Renal pelvis (tissue), 1 donor: ENCODE measurements at regions not wholly inside any gene's neighbourhood (a gene's known extent, or its start where the extent isn't known, plus 50 kb on each side); places are given as distances from the start of the nearest gene placed in this dataset.

Source experiments
- DNase-seq: peaks from one replicate; pipeline ENCODE4 v3.0.0-alpha.2; 2013

DNA sequence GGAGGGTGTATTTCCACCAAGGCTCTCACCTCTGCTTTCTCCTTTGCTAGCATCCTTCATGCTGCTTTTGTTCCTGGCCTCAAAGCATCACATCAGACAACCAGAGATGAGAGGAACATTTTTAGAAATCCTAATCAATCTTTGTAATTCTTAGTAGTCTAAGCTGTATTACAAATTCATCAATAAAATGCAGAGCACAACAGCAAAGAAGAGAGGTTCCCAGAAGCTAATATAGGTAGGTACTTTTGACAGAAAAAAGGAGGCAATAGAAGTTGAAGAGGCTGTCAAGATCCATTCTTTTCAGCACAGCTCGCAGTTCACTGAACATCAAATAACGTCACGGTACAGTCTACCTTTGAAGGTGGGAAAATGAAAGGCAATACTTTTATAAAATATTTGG, 265.2 kb upstream of the SYT1 start:
- no peak for DNase-seq

DNA sequence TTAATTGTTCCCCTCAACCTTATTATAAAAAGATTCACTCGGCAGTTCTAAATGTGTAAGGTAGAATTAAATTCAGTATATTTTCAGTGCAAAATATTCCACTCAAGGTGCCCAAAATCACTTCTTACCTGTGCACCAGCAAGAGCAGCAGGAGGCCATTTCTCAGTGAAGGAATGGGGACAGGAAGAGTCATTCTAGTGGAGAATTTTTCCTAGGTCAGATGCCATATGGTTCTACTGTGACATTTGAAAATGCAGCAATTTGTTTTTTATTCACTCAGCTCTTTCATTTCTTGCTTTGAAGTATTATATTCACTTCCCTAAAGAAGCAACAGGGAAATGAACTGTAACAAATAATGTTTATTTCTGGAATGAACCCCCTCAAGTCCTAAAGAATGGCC, 264.0 kb upstream of the SYT1 start:
- no peak for DNase-seq

DNA sequence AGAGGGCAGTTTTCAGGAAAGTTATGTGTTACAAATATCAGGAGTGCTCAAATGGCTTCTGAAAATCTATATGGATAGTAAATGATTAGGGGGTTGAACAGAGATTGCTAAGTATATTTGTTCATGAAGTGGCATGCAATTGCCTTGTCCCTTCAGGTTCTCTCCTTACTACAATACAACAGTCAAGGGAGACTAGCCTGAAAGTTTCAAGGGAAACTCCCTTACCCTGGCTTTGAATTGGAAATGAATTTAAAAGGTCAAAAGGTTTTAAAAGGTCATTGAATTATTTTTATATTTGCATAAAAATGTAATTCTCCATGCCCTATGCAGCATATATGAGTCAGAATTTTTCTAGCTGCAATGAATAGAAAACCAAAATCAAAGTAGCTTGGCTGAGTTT, 253.1 kb upstream of the SYT1 start:
- DNase-seq: no peak

DNA sequence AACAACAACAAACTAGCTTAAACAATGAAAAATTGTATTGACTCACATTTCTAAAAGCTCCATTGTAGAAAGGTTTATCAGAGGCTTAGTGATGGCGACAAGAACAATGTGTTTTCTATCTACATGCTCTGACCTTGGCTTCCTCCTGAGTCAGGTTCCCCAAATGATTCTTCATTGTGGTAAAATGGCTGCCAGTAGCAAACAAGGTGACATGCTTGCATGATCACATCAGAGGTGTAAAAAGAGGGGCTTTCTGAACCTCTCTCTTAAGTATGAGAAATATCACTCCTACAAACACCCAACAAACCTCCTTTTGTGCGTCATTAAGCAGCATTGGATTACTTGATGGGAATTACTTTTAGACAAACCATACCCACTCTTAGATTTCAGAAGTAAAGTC, 252.4 kb upstream of the SYT1 start:
- DNase-seq: no peak

DNA sequence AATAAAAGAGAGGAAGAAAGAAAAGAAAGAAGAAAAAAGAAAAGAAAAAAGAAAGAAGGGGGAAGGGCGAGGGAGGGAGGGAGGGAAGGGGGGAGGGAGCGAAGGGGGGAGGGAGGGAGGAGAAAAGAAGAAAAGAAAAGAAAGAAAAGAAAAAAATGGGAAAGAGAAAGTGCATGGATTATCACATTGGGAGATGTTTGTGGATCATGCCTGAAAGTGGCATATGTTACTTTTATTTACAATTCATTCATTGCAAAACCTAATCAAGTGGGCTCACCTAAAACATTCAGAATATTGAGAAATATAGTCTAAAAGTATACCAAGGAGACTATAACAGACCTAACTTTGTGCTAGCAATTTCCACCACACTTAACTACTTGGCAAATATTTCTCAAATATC, 246.9 kb upstream of the SYT1 start:
- DNase-seq: no peak

DNA sequence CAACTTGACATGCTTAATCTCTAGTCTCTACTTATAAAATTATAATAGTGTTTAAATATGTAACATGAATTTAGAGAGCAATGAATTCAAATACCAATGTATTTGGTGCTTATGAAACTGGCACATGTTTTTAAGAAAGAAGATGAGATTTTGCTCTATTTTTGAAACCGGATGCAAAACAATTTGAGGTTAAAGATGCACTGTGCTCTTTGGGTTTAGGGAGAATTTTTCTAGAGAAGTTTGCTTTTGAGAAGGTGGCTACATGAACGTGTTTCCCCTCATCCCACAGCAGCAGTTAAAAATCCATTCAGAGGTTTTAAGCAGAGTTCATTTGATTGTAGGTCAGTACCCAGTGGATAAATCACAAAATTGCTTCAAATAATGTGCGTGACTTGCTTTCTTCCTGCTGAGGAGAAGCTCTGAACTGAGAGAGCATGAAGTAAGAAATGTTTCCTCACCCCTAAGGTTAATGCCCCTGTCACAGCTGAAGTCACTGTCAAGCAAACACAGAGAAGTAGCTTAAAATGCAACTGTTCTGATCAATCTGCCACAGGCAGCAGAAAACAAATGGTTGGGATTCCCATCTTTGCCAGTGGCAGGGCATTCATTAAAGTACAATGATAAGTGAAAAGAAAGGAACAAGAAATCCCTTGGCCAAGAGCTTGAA, 241.9 kb upstream of the SYT1 start:
- DNase-seq: no peak

DNA sequence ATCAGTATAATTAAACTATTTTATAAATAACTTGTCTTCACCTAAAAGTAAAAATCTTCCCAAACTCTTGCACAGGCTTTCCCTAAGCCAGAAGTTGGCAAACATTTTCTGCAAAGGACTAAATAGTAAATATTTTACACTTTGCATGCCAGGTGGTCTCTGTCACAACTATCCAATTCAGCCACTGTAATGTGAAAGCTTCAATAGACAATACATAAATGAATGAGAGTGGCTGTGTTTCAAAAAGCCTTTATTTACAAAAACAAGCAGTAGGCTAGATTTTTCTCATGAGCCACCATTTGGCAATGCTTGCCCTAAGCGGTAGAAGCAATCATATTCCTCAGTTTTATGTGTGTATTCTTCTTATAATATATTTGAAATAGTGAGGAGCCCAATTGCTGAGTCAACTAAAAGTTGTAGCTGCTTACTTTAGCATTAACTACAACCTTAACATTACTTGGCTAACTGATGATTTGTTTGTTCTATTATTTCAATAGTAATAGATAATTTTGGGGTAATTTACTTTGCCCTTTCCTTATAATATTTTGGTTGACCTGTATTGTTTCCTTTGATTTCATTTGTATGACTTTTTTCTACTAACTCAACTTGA, 236.0 kb upstream of the SYT1 start:
- no peak for DNase-seq

DNA sequence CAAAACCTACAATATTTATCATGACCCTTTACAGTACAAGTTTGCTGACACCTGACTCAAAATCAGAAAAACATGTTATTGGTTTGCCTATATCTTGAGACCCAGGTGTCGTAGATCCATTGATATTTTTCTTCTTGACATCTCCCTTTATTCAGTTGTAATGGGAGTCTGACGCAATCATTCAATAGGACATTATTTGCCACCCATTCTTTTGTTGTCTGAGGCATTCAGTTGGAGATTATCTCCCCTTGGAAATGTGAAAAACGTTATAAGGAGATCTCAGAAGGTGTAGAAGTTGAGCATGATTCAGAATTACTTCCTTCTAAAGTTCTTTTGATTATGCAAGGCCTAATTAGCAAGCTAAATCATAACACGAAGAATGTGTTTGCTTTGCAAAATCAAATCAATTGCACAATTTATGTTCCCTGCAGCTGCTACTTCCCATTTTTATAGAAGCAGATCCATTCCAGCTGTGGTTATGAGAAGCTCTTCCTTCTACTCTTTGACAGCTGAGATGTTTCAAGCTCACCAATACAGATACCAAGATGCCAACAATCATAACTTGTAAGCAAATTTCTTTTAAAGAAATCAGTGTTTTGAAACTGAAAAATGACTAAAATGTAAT, 228.2 kb upstream of the SYT1 start:
- DNase-seq: no peak

DNA sequence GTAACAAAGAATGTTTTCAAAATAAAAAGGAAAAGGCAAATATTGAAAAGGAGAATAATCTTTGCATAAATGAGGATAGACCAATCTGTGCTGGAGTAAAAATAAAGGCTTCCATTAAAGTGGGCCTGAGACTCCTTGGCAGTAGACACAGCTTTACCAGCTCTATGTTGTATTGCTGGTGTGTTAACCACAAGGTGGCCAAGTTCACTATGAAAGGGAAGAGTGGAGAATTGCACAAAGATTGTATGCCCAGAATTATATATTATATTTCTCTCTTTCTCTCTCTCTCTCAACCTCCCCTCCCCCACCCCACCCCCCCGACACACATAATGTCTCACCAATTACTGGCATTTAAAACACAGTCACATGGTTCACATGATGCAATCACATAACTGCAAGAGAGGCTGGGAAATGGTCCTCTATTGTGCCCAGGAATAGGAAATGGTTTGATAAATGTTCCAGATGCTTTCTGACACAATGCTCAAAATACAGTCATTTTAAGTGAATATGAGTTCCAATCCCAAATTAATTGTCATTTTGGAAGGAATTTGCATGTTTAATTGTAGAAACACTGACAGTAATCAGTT, 222.6 kb upstream of the SYT1 start:
- DNase-seq: no peak

DNA sequence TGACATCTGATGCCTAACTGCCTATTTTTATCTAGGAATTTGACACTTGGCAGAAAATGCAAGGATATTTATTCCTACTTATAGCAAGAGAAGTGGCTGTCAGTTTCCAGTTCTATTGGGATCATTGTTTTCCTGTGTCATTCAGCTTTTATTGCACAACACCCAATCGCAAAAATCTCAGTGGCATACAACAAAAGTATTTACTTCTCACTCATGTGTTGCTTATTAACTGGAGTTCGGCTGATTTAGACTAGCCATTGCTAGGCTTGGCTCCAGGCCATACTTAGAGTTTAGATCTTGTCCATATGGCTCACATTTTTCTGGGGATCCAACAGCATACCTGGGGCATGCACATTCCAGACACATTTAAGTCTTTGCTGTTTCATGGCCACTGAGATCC, 218.6 kb upstream of the SYT1 start:
- no peak for DNase-seq

DNA sequence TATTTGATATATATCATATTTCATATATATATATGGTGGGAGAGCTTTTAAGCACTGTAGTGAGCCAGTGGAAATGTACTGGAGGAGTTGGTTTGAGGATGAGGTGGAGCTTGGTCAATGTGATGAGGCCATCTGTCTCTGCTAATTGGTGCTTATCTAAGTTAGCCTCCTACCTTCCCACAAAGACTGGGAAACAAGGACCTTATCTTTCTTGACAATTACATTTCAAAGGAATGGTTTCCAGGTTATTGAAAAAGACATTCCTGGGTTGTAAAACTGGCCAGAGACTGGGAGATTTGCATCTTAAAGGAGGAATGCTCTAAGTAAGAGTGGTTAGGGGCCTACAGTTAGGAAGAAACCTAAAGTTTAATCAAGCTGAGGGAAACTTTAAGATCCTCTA, 212.8 kb upstream of the SYT1 start:
- DNase-seq: no peak

DNA sequence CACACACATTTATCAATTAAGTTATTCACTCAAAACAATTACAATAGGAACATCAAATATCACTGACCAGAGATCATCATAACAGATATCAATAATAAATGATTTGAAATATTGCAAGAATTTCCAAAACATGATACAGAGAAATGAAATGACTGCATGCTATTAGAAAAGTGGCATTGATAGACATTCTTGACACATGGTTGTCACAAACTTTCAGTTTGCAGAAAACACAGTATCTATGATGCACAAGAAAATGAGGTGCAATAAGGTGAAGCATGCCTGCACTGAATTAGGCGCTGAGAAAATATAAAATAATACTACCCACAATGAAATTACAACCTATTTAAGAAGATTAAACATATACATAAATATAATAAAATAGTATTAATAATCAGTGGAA, 198.0 kb upstream of the SYT1 start:
- DNase-seq: no peak

DNA sequence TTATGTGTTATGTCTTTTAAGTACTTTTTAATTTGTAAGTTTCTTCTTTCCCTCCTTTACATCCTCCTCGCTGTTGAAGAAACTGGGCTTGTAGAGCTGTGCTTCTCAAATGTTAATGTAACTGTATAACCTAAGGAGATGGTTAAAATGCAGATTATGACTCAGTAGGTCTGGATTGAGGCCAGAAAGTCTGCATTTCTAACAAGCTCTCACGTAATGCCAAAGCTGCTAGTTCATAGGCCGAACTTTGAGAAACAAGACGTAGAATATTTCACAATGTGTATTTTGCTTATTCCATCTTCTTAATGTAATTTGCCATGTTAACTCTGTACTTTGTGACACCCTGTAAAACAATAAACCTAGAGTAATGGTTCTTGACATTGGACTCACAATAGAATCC, 193.3 kb upstream of the SYT1 start:
- no peak for DNase-seq

DNA sequence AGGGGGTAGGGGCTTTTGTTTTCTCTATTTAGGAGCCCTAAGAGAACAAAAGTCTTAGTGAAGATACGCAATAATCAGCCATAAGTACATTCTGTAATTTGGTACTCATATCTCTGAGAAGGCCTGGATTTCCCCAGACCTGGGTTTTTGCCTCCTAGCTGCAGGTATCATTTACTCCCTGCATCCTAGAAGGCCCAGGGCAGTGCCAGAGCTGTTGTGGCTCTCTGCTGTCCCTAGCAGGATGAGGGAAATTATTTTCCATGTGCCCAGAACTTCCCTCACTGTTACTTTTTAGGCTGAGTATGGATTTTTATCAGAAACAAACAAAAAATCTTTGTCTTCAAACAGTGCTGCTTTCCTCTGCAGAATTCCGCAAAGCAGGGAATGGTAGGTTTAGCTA, 192.5 kb upstream of the SYT1 start:
- DNase-seq: no peak

DNA sequence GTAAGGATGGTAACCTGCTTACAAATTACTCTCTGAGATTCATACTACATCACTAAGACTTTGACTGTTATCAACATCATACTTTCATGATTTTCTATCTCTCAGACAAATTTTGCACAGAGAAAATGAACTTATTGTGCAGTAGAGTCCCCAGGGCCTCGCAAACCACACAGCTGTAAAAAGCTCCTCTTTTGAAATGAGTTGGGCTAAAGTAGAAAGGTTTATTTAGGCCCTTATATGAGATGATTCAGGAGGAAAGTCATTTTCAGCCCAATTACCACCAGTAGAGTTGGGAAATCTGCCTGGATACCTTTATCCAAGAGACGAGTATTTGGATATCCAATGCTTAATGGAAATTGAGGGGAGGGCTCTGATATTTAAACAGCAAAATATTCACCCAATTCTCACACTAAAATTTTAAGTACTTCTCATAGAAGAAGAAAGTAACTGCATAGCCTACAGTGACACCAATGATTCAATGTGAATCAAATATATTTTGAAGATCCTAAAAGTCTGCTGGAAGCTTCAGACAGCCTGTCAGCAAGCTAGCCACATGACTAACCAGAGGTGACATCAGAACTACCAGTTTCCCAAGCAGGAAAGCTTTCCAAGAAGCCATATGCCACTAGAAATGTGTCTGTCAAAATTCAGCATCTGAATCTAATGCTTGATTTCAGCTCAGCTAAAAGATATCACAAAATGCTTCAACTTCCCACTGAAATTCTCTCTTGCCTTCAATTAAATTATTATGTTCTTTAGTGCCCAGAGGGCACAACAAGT, 190.1 kb upstream of the SYT1 start:
- DNase-seq: no peak

DNA sequence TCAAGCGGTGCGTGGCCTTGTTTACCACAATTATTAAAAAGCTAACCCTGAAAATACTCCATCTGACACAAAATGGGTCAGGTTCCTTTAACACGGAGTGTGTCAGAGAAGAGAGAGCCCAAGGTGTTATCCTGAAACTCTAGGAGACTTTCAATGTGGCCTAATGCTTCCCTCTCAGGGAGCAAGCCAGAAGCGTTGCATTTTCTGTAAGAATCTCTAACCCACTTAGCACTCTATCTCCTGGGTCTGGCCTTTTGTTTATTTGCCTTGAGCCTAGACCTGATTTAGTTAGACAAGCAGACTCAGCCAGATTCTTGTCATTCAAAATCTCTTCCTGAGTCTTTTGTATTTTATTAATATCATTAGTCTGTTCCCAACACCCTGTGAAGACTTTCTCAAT, 184.0 kb upstream of the SYT1 start:
- DNase-seq: no peak

DNA sequence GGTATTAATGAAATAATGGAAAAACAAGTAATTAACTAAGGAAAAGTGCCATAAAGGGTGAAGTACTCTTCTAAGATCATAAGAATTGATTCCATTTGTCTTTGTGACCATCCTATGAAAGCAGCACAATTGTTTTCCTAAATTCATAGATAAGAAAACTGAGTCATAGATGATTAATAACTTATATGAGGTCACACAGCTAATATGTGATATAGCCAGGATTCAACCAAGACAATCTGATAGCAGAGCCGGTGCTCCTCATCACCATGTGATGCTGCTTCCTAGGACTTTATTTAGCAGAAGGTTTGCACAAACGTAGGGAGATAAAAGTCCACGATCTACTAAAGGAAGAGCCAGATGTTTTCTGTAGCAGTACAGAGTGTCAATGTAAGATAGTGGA, 181.5 kb upstream of the SYT1 start:
- no peak for DNase-seq

DNA sequence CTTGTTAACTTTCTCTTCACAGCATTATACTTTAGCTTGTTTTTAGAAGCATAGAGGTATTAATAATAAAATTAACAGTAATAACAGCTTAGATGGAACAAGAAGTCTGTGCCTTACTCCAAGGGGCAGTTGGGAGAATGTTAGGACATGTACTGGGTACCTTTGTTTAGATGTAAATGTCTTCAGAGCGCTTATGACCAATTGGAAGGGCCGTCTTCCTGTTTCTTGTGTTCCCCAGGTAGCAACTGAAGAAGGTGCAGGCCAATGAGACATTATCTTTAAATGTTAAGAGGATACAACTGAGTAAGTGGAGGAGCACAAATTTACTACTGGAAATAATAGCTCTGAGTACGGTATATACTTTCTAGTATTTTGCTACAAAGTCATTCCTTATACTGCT, 180.9 kb upstream of the SYT1 start:
- no peak for DNase-seq

DNA sequence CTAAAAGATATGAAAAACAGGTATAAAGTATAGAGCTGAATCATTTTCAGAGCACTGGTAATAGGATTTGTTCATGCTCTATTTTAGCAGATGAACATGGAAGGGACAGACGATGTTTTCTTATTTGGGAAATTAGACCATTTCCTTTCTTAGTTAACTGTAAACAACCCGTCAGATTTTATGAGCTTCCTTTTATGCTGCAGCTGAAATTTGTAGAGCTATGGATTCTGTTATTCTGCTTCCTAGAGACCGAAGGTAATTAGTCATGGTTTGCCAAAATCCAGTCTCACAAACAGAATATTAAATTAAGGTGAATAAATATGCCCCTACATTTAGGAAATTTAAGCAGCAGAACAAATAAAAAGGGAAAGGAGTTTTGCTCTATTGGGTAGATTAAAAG, 180.2 kb upstream of the SYT1 start:
- peak; percentile 4 for DNase-seq

DNA sequence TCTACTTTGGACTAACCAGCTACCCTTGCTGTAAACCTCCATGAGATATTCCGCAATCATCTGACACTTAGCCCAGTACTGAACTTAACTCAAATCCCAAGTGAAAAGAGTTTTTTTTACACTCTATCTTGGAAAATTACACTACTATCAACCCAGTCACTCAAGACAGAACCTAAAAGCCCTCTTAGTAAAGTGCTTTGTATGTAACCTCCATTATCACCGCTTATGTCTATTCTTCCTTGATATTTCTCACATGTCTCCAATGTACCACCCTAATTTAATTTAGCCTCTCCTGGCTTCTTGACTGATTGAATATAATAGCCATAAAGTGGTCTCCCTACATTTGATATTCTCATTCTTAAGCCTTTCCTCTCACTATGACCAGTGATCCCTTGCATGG, 168.8 kb upstream of the SYT1 start:
- DNase-seq: no peak

DNA sequence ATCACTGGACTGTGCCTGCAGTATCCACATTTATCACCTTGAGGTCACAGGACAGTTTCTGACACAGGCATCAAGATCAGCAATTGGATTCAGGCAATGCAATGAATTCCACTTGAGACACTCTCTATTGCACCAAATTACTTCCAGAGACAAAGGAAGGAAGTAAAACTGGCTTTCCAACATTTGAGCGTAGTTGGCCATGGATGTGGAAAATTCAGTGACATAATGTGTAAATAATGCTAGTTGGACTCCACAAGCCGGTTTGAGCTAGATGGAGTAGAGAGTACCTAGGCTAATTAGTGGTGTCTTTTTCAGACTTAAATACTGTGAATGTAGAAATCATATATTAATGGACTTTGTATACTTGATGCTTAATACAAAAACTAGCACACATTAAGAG, 168.3 kb upstream of the SYT1 start:
- DNase-seq: no peak

DNA sequence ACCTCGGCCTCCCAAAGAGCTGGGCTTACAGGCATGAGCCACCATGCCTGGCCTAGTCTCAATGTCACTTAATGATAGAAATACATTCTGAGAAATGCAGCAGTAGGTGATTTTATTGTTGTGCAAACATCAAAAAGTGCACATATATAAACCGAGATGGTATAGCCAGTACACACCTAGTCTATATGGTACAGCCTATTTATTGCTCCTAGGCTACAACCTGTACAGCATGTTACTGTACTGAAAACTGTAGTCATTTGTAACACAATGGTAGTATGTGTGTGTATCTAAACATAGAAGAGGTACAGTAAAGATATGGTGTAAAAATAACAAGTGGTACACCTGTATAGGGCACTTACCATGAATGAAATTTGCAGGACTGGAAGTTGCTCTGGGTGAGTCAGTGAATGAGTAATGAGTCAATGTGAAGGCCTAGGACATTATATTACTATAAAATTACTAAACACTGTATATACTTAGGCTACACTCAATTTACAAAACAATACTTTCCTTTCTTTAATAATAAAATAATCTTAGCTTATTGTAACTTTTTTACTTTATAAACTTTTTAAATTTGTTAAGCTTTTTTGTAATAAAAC, 166.7 kb upstream of the SYT1 start:
- no peak for DNase-seq
